Neural progenitor cell (in vitro differentiated cells): ENCODE measurements at regions not wholly inside any gene's neighbourhood (a gene's known extent, or its start where the extent isn't known, plus 50 kb on each side); places are given as distances from the start of the nearest gene placed in this dataset.

Source experiments
- DNase-seq: peaks from one replicate; pipeline ENCODE4 v3.0.0-alpha.2; 2016; ENCODE audit warnings: low spot score
- H2AFZ ChIP-seq: fragments of 200-600 bp; sonication (generic); replicated peaks from 2 replicates; pipeline ENCODE4 v1.6.1; 2016; ENCODE audit warnings: antibody characterized with exemption
- H3F3A ChIP-seq: fragments of 200-600 bp; sonication (generic); 2 replicates; pipeline ENCODE4 v1.6.1; 2016; ENCODE audit warnings: antibody characterized with exemption, low read depth
- H3K27ac ChIP-seq: fragments of 200-600 bp; sonication (generic); 2 replicates; pipeline ENCODE4 v1.5.1; 2016; ENCODE audit warnings: mild to moderate bottlenecking
- H3K27me3 ChIP-seq: fragments of 200-600 bp; sonication (generic); 2 replicates; pipeline ENCODE4 v1.6.1; 2016; ENCODE audit warnings: mild to moderate bottlenecking, moderate library complexity
- H3K36me3 ChIP-seq: fragments of 200-600 bp; sonication (generic); 2 replicates; pipeline ENCODE4 v1.5.1; 2016
- H3K4me1 ChIP-seq: fragments of 200-600 bp; sonication (generic); 2 replicates; pipeline ENCODE4 v1.6.1; 2016; ENCODE audit warnings: mixed run types
- H3K4me2 ChIP-seq: fragments of 200-600 bp; sonication (generic); 2 replicates; pipeline ENCODE4 v1.6.1; 2016
- H3K4me3 ChIP-seq: fragments of 200-600 bp; sonication (generic); 2 replicates; pipeline ENCODE4 v1.5.1; 2016
- H3K79me2 ChIP-seq: fragments of 200-600 bp; sonication (generic); 2 replicates; pipeline ENCODE4 v1.6.1; 2016; ENCODE audit warnings: low read depth
- H3K9ac ChIP-seq: fragments of 200-600 bp; sonication (generic); 2 replicates; pipeline ENCODE4 v1.6.1; 2016
- H3K9me3 ChIP-seq: fragments of 200-600 bp; sonication (generic); 2 replicates; pipeline ENCODE4 v1.5.1; 2016; ENCODE audit warnings: low read depth
- H4K20me1 ChIP-seq: fragments of 200-600 bp; sonication (generic); 2 replicates; pipeline ENCODE4 v1.6.1; 2016; ENCODE audit warnings: low read depth
- H3K27ac Mint-ChIP-seq: 3 replicates; pipeline ENCODE4 v1.8.0; 2021; ENCODE audit warnings: mixed read lengths
- H3K27me3 Mint-ChIP-seq: 2 replicates; pipeline ENCODE4 v1.8.0; 2022; ENCODE audit warnings: low read depth, mild to moderate bottlenecking, inconsistent platforms, moderate library complexity, mixed read lengths; ENCODE audit not compliant: insufficient read depth
- H3K36me3 Mint-ChIP-seq: 3 replicates; pipeline ENCODE4 v1.8.0; 2021; ENCODE audit warnings: mixed read lengths
- H3K4me1 Mint-ChIP-seq: 3 replicates; pipeline ENCODE4 v1.8.0; 2021; ENCODE audit warnings: mixed read lengths
- H3K4me3 Mint-ChIP-seq: 3 replicates; pipeline ENCODE4 v1.8.0; 2021; ENCODE audit warnings: mild to moderate bottlenecking, moderate library complexity, mixed read lengths
- H3K9me3 Mint-ChIP-seq: 3 replicates; pipeline ENCODE4 v1.8.0; 2020; ENCODE audit warnings: mixed read lengths
- EZH2 ChIP-seq: fragments of 200-600 bp; sonication (generic); IDR thresholded peaks from 2 replicates; pipeline ENCODE4 v1.6.1; 2017; ENCODE audit warnings: antibody characterized with exemption, mild to moderate bottlenecking, moderate library complexity
- EZH2phosphoT487 ChIP-seq: fragments of 200-600 bp; sonication (generic); IDR thresholded peaks from 2 replicates; pipeline ENCODE4 v1.6.1; 2017; ENCODE audit warnings: antibody characterized with exemption
- TF ChIP-seq, protein P1 (sequence below): fragments of 200-600 bp; sonication (generic); IDR thresholded peaks from 2 replicates; pipeline ENCODE4 v1.5.1; 2017; ENCODE audit warnings: antibody characterized with exemption, mild to moderate bottlenecking

GRCh38 chr11:91959411-91959810, 265.2 kb upstream of the FAT3 start:
- Mint-ChIP-seq H3K27ac (no peak overlapping the region), H3K4me3 (no peak overlapping the region), H3K36me3 (peaks cover 5% of the 10 kb centered on the region), H3K27me3 (peaks cover 11% of the 10 kb centered on the region), H3K9me3 (peaks cover 47% of the 10 kb centered on the region), H3K4me1 (no peaks in the 10 kb centered on the region)
- H3K79me2 ChIP-seq = no peaks in the 10 kb centered on the region
- no peak overlapping the region for H3K4me3 ChIP-seq
- DNase-seq = no peak
- H3F3A ChIP-seq = no peaks in the 10 kb centered on the region
- no peak for TF ChIP-seq EZH2
- no peaks in the 10 kb centered on the region for H3K36me3 ChIP-seq
- H4K20me1 ChIP-seq = no peaks in the 10 kb centered on the region
- no peak overlapping the region for H3K9ac ChIP-seq
- peaks cover 9% of the 10 kb centered on the region for H3K9me3 ChIP-seq
- H3K4me1 ChIP-seq = no peaks in the 10 kb centered on the region
- no peak overlapping the region for H3K27ac ChIP-seq
- H2AFZ ChIP-seq = no peak overlapping the region
- no peaks in the 10 kb centered on the region for H3K27me3 ChIP-seq
- H3K4me2 ChIP-seq = no peak overlapping the region

DNA sequence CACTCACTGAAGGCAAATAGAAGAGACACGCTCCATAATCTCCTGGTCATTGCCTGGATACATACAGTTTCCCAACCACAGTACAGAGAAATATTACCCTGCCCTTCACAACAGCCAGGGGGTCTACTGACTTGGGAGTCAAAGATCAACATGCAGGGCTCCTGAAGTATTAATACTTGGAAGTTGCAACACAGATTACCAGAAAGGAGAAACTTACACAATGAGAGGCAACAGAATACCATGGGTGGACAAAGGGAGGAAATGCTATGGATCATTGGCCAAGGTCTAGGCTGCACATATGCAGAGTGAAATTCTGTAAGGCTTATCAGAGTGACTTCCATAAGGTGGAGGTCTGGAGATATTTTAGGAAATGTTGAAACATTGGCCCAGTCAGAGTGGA, 267.9 kb upstream of the FAT3 start:
- no peak overlapping the region for H3K27ac Mint-ChIP-seq
- H3K27me3 Mint-ChIP-seq = peaks cover 11% of the 10 kb centered on the region
- H3K36me3 Mint-ChIP-seq = peaks cover 5% of the 10 kb centered on the region
- Histone ChIP-seq H3K9ac (no peak overlapping the region), H3K27me3 (no peaks in the 10 kb centered on the region), H3F3A (no peaks in the 10 kb centered on the region), H3K36me3 (no peaks in the 10 kb centered on the region), H4K20me1 (no peaks in the 10 kb centered on the region), H3K79me2 (no peaks in the 10 kb centered on the region), H2AFZ (no peak overlapping the region), H3K27ac (no peak overlapping the region), H3K4me1 (no peaks in the 10 kb centered on the region), H3K4me3 (no peak overlapping the region), H3K4me2 (no peak overlapping the region), H3K9me3 (peaks cover 4% of the 10 kb centered on the region)
- no peak for TF ChIP-seq EZH2
- TF ChIP-seq, protein P1, sequence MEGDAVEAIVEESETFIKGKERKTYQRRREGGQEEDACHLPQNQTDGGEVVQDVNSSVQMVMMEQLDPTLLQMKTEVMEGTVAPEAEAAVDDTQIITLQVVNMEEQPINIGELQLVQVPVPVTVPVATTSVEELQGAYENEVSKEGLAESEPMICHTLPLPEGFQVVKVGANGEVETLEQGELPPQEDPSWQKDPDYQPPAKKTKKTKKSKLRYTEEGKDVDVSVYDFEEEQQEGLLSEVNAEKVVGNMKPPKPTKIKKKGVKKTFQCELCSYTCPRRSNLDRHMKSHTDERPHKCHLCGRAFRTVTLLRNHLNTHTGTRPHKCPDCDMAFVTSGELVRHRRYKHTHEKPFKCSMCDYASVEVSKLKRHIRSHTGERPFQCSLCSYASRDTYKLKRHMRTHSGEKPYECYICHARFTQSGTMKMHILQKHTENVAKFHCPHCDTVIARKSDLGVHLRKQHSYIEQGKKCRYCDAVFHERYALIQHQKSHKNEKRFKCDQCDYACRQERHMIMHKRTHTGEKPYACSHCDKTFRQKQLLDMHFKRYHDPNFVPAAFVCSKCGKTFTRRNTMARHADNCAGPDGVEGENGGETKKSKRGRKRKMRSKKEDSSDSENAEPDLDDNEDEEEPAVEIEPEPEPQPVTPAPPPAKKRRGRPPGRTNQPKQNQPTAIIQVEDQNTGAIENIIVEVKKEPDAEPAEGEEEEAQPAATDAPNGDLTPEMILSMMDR = no peak
- TF ChIP-seq EZH2phosphoT487 = no peak
- DNase-seq = no peak
- H3K9me3 Mint-ChIP-seq = peaks cover 34% of the 10 kb centered on the region
- no peak overlapping the region for H3K4me3 Mint-ChIP-seq
- no peaks in the 10 kb centered on the region for H3K4me1 Mint-ChIP-seq

GRCh38 chr11:91955206-91955605, 269.4 kb upstream of the FAT3 start:
- H3K4me3 ChIP-seq = no peak overlapping the region
- no peaks in the 10 kb centered on the region for H3K27me3 ChIP-seq
- Mint-ChIP-seq H3K36me3 (peaks cover 2% of the 10 kb centered on the region), H3K27ac (no peak overlapping the region), H3K4me3 (no peak overlapping the region), H3K27me3 (peaks cover 11% of the 10 kb centered on the region), H3K4me1 (no peaks in the 10 kb centered on the region), H3K9me3 (peaks cover 19% of the 10 kb centered on the region)
- no peaks in the 10 kb centered on the region for H3K36me3 ChIP-seq
- no peak overlapping the region for H3K9ac ChIP-seq
- H3K27ac ChIP-seq = no peak overlapping the region
- H3K4me2 ChIP-seq = no peak overlapping the region
- TF ChIP-seq, protein P1 = no peak
- TF ChIP-seq EZH2phosphoT487 = no peak
- TF ChIP-seq EZH2 = no peak
- DNase-seq = no peak
- H3K4me1 ChIP-seq = no peaks in the 10 kb centered on the region
- H3K9me3 ChIP-seq = no peaks in the 10 kb centered on the region
- no peaks in the 10 kb centered on the region for H4K20me1 ChIP-seq
- H3K79me2 ChIP-seq = no peaks in the 10 kb centered on the region
- no peak overlapping the region for H2AFZ ChIP-seq
- H3F3A ChIP-seq = no peaks in the 10 kb centered on the region

DNA sequence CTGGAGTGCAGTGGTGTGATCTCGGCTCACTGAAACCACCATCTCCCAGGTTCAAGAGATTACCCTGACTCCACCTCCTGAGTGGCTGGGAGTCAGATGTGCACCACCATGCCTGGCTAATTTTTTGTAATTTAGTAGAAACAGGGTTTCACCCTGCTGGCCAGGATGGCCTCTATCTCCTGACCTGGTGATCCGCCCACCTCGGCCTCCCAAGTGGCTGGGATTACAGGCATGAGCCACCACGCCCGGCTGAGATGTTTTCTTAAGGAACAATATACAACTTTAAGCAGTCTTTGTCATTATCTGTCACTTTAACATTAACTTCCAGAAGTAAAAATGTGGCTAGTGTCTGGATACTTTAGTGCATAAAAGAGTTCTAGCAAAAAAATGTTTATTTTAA, 272.6 kb upstream of the FAT3 start:
- no peak overlapping the region for H3K27ac Mint-ChIP-seq
- Histone ChIP-seq H3K9me3 (no peaks in the 10 kb centered on the region), H3K4me1 (no peaks in the 10 kb centered on the region), H3K79me2 (no peaks in the 10 kb centered on the region), H3K36me3 (no peaks in the 10 kb centered on the region), H3F3A (no peaks in the 10 kb centered on the region), H3K9ac (no peak overlapping the region), H2AFZ (no peak overlapping the region), H3K27ac (no peak overlapping the region), H3K4me2 (no peak overlapping the region), H3K27me3 (no peaks in the 10 kb centered on the region), H3K4me3 (no peak overlapping the region), H4K20me1 (no peaks in the 10 kb centered on the region)
- H3K36me3 Mint-ChIP-seq = no peaks in the 10 kb centered on the region
- H3K4me1 Mint-ChIP-seq = peaks cover under 1% of the 10 kb centered on the region
- H3K27me3 Mint-ChIP-seq = no peaks in the 10 kb centered on the region
- DNase-seq = no peak
- H3K4me3 Mint-ChIP-seq = no peak overlapping the region
- H3K9me3 Mint-ChIP-seq = no peaks in the 10 kb centered on the region
- no peak for TF ChIP-seq EZH2
- TF ChIP-seq, protein P1 = no peak
- TF ChIP-seq EZH2phosphoT487 = no peak
